GM23248 (cell line): ENCODE measurements at regions not wholly inside any gene's neighbourhood (a gene's known extent, or its start where the extent isn't known, plus 50 kb on each side); places are given as distances from the start of the nearest gene placed in this dataset.

Experiments used
- DNase-seq: peaks from one replicate; pipeline ENCODE4 v3.0.0-alpha.2; 2015
- H2AFZ ChIP-seq: fragments of 200-600 bp; sonication (generic); 2 replicates; pipeline ENCODE4 v1.6.1; 2016; ENCODE audit warnings: antibody characterized with exemption
- H3F3A ChIP-seq: fragments of 200-600 bp; sonication (generic); 2 replicates; pipeline ENCODE4 v1.6.1; 2016; ENCODE audit warnings: mild to moderate bottlenecking, antibody characterized with exemption, mixed run types; ENCODE audit not compliant: insufficient read depth
- H3K27ac ChIP-seq: fragments of 200-600 bp; sonication (generic); 2 replicates; pipeline ENCODE4 v1.5.1; 2016; ENCODE audit warnings: mild to moderate bottlenecking
- H3K27me3 ChIP-seq: fragments of 200-600 bp; sonication (generic); replicated peaks from 2 replicates; pipeline ENCODE4 v1.6.1; 2016; ENCODE audit warnings: mild to moderate bottlenecking; ENCODE audit not compliant: insufficient read depth
- H3K36me3 ChIP-seq: fragments of 200-600 bp; sonication (generic); 2 replicates; pipeline ENCODE4 v1.6.1; 2016; ENCODE audit warnings: low read depth, mild to moderate bottlenecking
- H3K4me1 ChIP-seq: fragments of 200-600 bp; sonication (generic); 2 replicates; pipeline ENCODE4 v1.6.1; 2016; ENCODE audit warnings: mild to moderate bottlenecking; ENCODE audit not compliant: insufficient read depth
- H3K4me2 ChIP-seq: fragments of 200-600 bp; sonication (generic); one replicate; pipeline ENCODE4 v1.6.1; 2016; ENCODE audit warnings: mild to moderate bottlenecking; ENCODE audit not compliant: unreplicated experiment
- H3K4me3 ChIP-seq: fragments of 200-600 bp; sonication (generic); 2 replicates; pipeline ENCODE4 v1.5.1; 2016; ENCODE audit warnings: mild to moderate bottlenecking
- H3K79me2 ChIP-seq: fragments of 200-600 bp; sonication (generic); 2 replicates; pipeline ENCODE4 v1.6.1; 2016; ENCODE audit warnings: mild to moderate bottlenecking; ENCODE audit not compliant: insufficient read depth
- H3K9ac ChIP-seq: fragments of 200-600 bp; sonication (generic); 2 replicates; pipeline ENCODE4 v1.6.1; 2016; ENCODE audit warnings: mild to moderate bottlenecking
- H3K9me2 ChIP-seq: fragments of 200-600 bp; sonication (generic); 2 replicates; pipeline ENCODE4 v1.6.1; 2016; ENCODE audit warnings: mixed run types, mild to moderate bottlenecking, moderate library complexity; ENCODE audit not compliant: insufficient read depth
- H3K9me3 ChIP-seq: fragments of 200-600 bp; sonication (generic); one replicate; pipeline ENCODE4 v1.6.1; 2017; ENCODE audit warnings: low read depth
- H4K20me1 ChIP-seq: fragments of 200-600 bp; sonication (generic); 2 replicates; pipeline ENCODE4 v1.6.0; 2016; ENCODE audit not compliant: insufficient read depth
- EZH2 ChIP-seq: fragments of 200-600 bp; sonication (generic); IDR thresholded peaks from 2 replicates; pipeline ENCODE4 v1.6.1; 2018; ENCODE audit warnings: antibody characterized with exemption, mild to moderate bottlenecking; ENCODE audit not compliant: insufficient read depth, poor library complexity, severe bottlenecking
- EZH2phosphoT487 ChIP-seq: fragments of 200-600 bp; sonication (generic); IDR thresholded peaks from 2 replicates; pipeline ENCODE4 v1.6.1; 2018; ENCODE audit warnings: antibody characterized with exemption, moderate library complexity, mild to moderate bottlenecking, low read depth; ENCODE audit not compliant: insufficient read depth
- WGBS, 2 experiments: methylation state at CpG; one replicate each; pipeline ENCODE4 v1.1.6; 2015 to 2017; ENCODE audit warnings: low lambda C conversion rate in 2 of 2, low coverage in 1 of 2; ENCODE audit errors: missing lambda C conversion rate in 2 of 2; 5-methylcytosine and 5-hydroxymethylcytosine counted together
- in situ Hi-C: fragments of 300-500 bp; cut with MboI; formaldehyde crosslinking; loops from 2 replicates; pipeline ENCODE4 v1.15.0; 2020

DNA sequence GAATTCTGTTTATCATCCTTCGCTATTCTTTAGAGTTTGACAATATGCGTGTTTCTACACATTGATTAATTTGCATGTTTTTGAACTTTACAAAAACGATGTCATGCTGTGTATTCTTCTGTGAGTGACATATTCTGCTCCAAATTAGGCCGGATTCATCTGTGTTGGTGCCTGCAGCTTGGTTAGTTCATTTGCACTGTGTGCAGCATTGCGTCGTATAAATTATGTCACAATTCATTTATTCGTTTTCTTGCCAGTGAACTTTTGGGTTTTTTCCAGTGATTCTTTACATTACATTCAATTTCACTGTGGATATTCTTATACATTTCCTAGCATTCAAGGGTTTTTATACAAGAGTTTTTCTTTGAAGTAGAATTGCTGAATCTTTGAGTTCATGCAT lies 118.3 kb downstream of the KCNF1 start:
- no peaks in the 10 kb centered on the region for H4K20me1 ChIP-seq
- 68 to 72% methylated on average over 7 of the region's 7 CpGs for WGBS, 2 experiments
- TF ChIP-seq EZH2 = no peak
- TF ChIP-seq EZH2phosphoT487 = no peak
- H3K79me2 ChIP-seq = no peaks in the 10 kb centered on the region
- in situ Hi-C loops = no loop called here
- H3K27me3 ChIP-seq = peaks cover 24% of the 10 kb centered on the region
- no peak overlapping the region for H3K9ac ChIP-seq
- H2AFZ ChIP-seq = no peak overlapping the region
- H3K4me1 ChIP-seq = no peaks in the 10 kb centered on the region
- no peak overlapping the region for H3K4me2 ChIP-seq
- H3K36me3 ChIP-seq = no peaks in the 10 kb centered on the region
- H3K9me2 ChIP-seq = no peaks in the 10 kb centered on the region
- no peak overlapping the region for H3K4me3 ChIP-seq
- no peak overlapping the region for H3K27ac ChIP-seq
- H3F3A ChIP-seq = no peaks in the 10 kb centered on the region
- DNase-seq = no peak
- no peaks in the 10 kb centered on the region for H3K9me3 ChIP-seq

- Histone ChIP-seq H3K9me2 (no peaks in the 10 kb centered on the region), H2AFZ (no peak overlapping the region), H3K36me3 (no peaks in the 10 kb centered on the region), H3K9me3 (no peaks in the 10 kb centered on the region), H3K4me3 (no peak overlapping the region), H3K27ac (no peak overlapping the region), H3K4me2 (no peak overlapping the region), H3F3A (no peaks in the 10 kb centered on the region), H3K27me3 (peaks cover 24% of the 10 kb centered on the region), H3K9ac (no peak overlapping the region), H4K20me1 (no peaks in the 10 kb centered on the region), H3K4me1 (no peaks in the 10 kb centered on the region), H3K79me2 (no peaks in the 10 kb centered on the region)
- WGBS, 2 experiments = 28 to 29% methylated on average over 4 of the region's 4 CpGs
- in situ Hi-C loops = no loop called here
- no peak for DNase-seq
- TF ChIP-seq EZH2 (no peak), EZH2phosphoT487 (no peak)
Observed at GRCh38 chr2:11030909-11031308, 119.2 kb downstream of the KCNF1 start.

DNA sequence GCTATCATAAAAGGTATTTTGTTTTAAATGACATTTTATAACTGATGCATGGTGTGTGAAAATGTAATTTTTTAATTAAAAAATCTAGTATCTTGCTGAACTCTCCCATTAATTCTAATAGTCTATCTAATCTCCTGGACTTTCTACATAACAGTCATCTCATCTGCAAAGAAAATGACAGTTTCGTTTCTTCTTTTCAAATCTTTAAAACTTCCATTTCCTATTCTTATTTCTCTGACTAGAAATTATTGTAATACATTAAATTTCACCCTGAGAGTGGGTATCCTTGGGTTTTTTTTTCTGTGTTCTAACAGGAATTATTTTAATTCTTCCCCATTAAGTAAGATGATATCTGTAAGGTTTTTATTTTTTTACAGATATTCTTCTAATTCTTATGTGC lies 120.1 kb downstream of the KCNF1 start:
- in situ Hi-C loops = no loop called here
- H3K27me3 ChIP-seq = peaks cover 24% of the 10 kb centered on the region
- H3K4me2 ChIP-seq = no peak overlapping the region
- H3K9me2 ChIP-seq = no peaks in the 10 kb centered on the region
- H3K36me3 ChIP-seq = no peaks in the 10 kb centered on the region
- no peaks in the 10 kb centered on the region for H3K9me3 ChIP-seq
- H3K4me3 ChIP-seq = no peak overlapping the region
- WGBS, 2 experiments = 0% methylated on average over 1 of the region's 1 CpG
- no peaks in the 10 kb centered on the region for H3F3A ChIP-seq
- no peaks in the 10 kb centered on the region for H3K4me1 ChIP-seq
- no peak overlapping the region for H2AFZ ChIP-seq
- no peak overlapping the region for H3K27ac ChIP-seq
- H3K9ac ChIP-seq = no peak overlapping the region
- H3K79me2 ChIP-seq = no peaks in the 10 kb centered on the region
- TF ChIP-seq EZH2 (no peak), EZH2phosphoT487 (no peak)
- H4K20me1 ChIP-seq = no peaks in the 10 kb centered on the region
- DNase-seq = no peak

DNA sequence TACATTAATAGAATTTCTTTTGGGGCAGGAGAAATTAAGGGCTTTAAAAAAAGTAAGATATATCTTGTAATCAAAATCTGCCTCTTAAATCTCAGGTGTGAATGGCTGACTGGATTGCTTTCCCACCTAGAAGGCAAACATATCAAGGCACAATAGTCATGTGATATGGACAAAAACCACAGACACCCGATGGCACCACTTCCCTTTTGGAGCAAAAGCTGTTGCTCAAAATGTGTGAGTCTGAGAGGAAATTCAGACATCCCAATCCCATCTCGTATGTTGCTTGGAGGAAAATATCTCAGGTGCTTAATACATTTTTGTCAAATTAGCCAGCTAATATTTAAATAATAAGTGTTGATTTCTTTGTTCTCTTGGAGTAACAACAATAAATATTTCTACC lies 120.7 kb downstream of the KCNF1 start:
- H3K4me3 ChIP-seq = no peak overlapping the region
- no peaks in the 10 kb centered on the region for H3K4me1 ChIP-seq
- no peak overlapping the region for H3K27ac ChIP-seq
- no peaks in the 10 kb centered on the region for H3K36me3 ChIP-seq
- in situ Hi-C loops = no loop called here
- 41 to 48% methylated on average over 2 of the region's 2 CpGs for WGBS, 2 experiments
- no peak for TF ChIP-seq EZH2
- H3K9ac ChIP-seq = no peak overlapping the region
- H3F3A ChIP-seq = no peaks in the 10 kb centered on the region
- no peak overlapping the region for H2AFZ ChIP-seq
- no peaks in the 10 kb centered on the region for H4K20me1 ChIP-seq
- H3K9me3 ChIP-seq = no peaks in the 10 kb centered on the region
- no peaks in the 10 kb centered on the region for H3K9me2 ChIP-seq
- no peak for DNase-seq
- H3K27me3 ChIP-seq = peaks cover 24% of the 10 kb centered on the region
- no peaks in the 10 kb centered on the region for H3K79me2 ChIP-seq
- H3K4me2 ChIP-seq = no peak overlapping the region

- peaks cover 24% of the 10 kb centered on the region for H3K27me3 ChIP-seq
- H2AFZ ChIP-seq = no peak overlapping the region
- H3K27ac ChIP-seq = no peak overlapping the region
- H3K4me1 ChIP-seq = no peaks in the 10 kb centered on the region
- no peaks in the 10 kb centered on the region for H3K9me2 ChIP-seq
- no peaks in the 10 kb centered on the region for H3K36me3 ChIP-seq
- no peak overlapping the region for H3K4me2 ChIP-seq
- no peaks in the 10 kb centered on the region for H3K9me3 ChIP-seq
- in situ Hi-C loops = no loop called here
- H3K9ac ChIP-seq = no peak overlapping the region
- TF ChIP-seq EZH2phosphoT487 = no peak
- no peak for TF ChIP-seq EZH2
- no peaks in the 10 kb centered on the region for H4K20me1 ChIP-seq
- 33 to 38% methylated on average over 1 of the region's 1 CpG for WGBS, 2 experiments
- no peaks in the 10 kb centered on the region for H3K79me2 ChIP-seq
- DNase-seq = no peak
- no peaks in the 10 kb centered on the region for H3F3A ChIP-seq
- H3K4me3 ChIP-seq = no peak overlapping the region
Observed at GRCh38 chr2:11033114-11033513, 121.4 kb downstream of the KCNF1 start.
